Gastroesophageal sphincter (tissue), 4 donors: ENCODE measurements at regions not wholly inside any gene's neighbourhood (a gene's known extent, or its start where the extent isn't known, plus 50 kb on each side); places are given as distances from the start of the nearest gene placed in this dataset.

Experiments used
- ATAC-seq: fragments of 150-250 bp; one replicate; pipeline ENCODE4 v1.9.1; 2016; ENCODE audit warnings: mild to moderate bottlenecking, moderate library complexity
- H3K27ac ChIP-seq, 4 donors: fragments of 200-600 bp; sonication (generic) in 3 of 4; 1 replicate in 3 of 4; 2 replicates in 1 of 4; pipeline ENCODE4 v1.5.1; 2016 to 2019
- H3K27me3 ChIP-seq: fragments of 200-600 bp; sonication (generic); one replicate; pipeline ENCODE4 v1.5.1; 2019
- H3K36me3 ChIP-seq, 2 donors: fragments of 200-600 bp; sonication (generic); one replicate each; pipeline ENCODE4 v1.5.1; 2019; ENCODE audit warnings: control low read depth in 1 of 2
- H3K4me1 ChIP-seq, 3 donors: fragments of 200-600 bp; sonication (generic); 1 replicate in 2 of 3; 2 replicates in 1 of 3; pipeline ENCODE4 v1.5.1; 2016 to 2019; ENCODE audit warnings: control low read depth in 2 of 3
- H3K4me3 ChIP-seq, 2 donors: fragments of 200-600 bp; sonication (generic); one replicate each; pipeline ENCODE4 v1.5.1; 2019; ENCODE audit warnings: mild to moderate bottlenecking in 1 of 2, moderate library complexity in 1 of 2
- H3K9me3 ChIP-seq, 3 donors: fragments of 200-600 bp; sonication (generic); one replicate each; pipeline ENCODE4 v1.5.1; 2017 to 2019; ENCODE audit warnings: control low read depth in 2 of 3
- EP300 ChIP-seq: sonication (generic); formaldehyde crosslinking; IDR thresholded peaks from one replicate; pipeline ENCODE4 v1.6.1; 2017; ENCODE audit warnings: antibody characterized with exemption, mild to moderate bottlenecking
- POLR2A ChIP-seq, 2 donors: fragments of 450-650 bp; IDR thresholded peaks; one replicate each; pipeline ENCODE4 v1.6.1; 2017; ENCODE audit warnings: antibody characterized with exemption in 2 of 2, mild to moderate bottlenecking in 2 of 2, moderate library complexity in 1 of 2
- POLR2AphosphoS5 ChIP-seq: sonication (generic); formaldehyde crosslinking; IDR thresholded peaks from one replicate; pipeline ENCODE4 v1.6.1; 2017; ENCODE audit warnings: antibody characterized with exemption
- WGBS, 2 donors: methylation state at CpG; one replicate each; pipeline ENCODE4 v1.1.5; 2018; ENCODE audit warnings: low coverage in 1 of 2; 5-methylcytosine and 5-hydroxymethylcytosine counted together
- TF ChIP-seq, protein P1 (sequence below), 4 experiments: fragments of 200-600 bp in 2 of 4; fragments of 450-650 bp in 2 of 4; sonication (generic) in 1 of 4; IDR thresholded peaks; one replicate each; pipeline ENCODE4 v1.5.1; 2017 to 2019; ENCODE audit warnings: antibody characterized with exemption in 4 of 4, mild to moderate bottlenecking in 2 of 4, moderate library complexity in 2 of 4

DNA sequence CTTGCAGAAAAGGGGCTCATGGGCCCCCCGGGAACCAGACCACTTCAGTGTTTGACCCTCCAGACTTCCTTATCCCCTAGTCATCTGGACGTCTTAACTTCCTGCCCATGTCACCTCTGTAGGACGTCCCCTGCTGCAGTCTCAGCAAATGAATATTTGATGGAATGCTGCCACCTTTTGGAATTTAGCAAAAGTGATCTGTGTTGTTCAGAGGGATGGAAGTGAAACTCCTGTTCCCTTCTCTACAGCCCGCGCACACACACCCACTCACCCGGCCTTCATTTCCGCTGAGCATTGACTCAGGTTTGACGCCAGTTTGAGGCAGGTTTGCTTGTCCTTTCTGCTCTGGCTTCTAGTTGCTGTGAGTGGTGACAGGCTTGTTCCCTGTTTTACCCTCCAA, 507.2 kb upstream of the EEF2KMT start:
- H3K27me3 ChIP-seq, result peaks cover 19% of the 10 kb centered on the region
- no peak overlapping the region for H3K27ac ChIP-seq
- no peaks in the 10 kb centered on the region for H3K4me1 ChIP-seq
- no peak for ATAC-seq
- TF ChIP-seq EP300, result no peak
- TF ChIP-seq POLR2A (IDR thresholded peaks at IDR 0.05), result no peak
- no peak for TF ChIP-seq POLR2AphosphoS5
- TF ChIP-seq, protein P1, sequence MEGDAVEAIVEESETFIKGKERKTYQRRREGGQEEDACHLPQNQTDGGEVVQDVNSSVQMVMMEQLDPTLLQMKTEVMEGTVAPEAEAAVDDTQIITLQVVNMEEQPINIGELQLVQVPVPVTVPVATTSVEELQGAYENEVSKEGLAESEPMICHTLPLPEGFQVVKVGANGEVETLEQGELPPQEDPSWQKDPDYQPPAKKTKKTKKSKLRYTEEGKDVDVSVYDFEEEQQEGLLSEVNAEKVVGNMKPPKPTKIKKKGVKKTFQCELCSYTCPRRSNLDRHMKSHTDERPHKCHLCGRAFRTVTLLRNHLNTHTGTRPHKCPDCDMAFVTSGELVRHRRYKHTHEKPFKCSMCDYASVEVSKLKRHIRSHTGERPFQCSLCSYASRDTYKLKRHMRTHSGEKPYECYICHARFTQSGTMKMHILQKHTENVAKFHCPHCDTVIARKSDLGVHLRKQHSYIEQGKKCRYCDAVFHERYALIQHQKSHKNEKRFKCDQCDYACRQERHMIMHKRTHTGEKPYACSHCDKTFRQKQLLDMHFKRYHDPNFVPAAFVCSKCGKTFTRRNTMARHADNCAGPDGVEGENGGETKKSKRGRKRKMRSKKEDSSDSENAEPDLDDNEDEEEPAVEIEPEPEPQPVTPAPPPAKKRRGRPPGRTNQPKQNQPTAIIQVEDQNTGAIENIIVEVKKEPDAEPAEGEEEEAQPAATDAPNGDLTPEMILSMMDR (IDR thresholded peaks at IDR 0.05), result no peak
- WGBS, 2 donors, result 41 to 49% methylated on average over 7 to 8 of the region's 8 CpGs
- H3K9me3 ChIP-seq, result peaks cover 0 to 10% (median 0%) of the 10 kb centered on the region in 3 donors
- H3K4me3 ChIP-seq, result no peak overlapping the region
- no peaks in the 10 kb centered on the region for H3K36me3 ChIP-seq

DNA sequence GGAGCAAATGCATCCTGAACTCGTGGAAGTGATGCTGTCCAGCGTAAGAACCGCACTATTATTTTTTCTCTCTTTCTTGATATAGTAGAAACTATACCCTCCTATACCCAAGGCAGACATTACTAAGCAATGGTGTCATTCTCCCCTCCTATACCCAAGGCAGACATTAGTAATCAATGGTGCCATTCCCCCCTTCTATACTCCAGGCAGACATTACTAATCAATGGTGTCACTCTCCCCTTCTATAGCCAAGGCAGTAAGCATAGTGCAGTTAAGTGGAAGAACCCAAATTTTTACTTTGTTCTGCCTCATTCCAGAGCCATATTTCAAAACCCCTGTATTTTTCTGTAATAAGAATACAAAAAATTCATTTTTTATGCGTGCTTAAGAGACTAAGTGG, 506.2 kb upstream of the EEF2KMT start:
- Histone ChIP-seq H3K27ac (no peak overlapping the region), H3K36me3 (no peaks in the 10 kb centered on the region), H3K4me3 (no peak overlapping the region), H3K4me1 (no peaks in the 10 kb centered on the region), H3K27me3 (peaks cover 19% of the 10 kb centered on the region), H3K9me3 (peaks cover 0 to 10% (median 0%) of the 10 kb centered on the region in 3 donors)
- WGBS, 2 donors, result 75 to 80% methylated on average over 1 to 4 of the region's 4 CpGs
- ATAC-seq, result no peak
- TF ChIP-seq EP300 (no peak), POLR2A (IDR thresholded peaks at IDR 0.05) (no peak), POLR2AphosphoS5 (no peak)
- TF ChIP-seq, protein P1 (IDR thresholded peaks at IDR 0.05), result no peak

DNA sequence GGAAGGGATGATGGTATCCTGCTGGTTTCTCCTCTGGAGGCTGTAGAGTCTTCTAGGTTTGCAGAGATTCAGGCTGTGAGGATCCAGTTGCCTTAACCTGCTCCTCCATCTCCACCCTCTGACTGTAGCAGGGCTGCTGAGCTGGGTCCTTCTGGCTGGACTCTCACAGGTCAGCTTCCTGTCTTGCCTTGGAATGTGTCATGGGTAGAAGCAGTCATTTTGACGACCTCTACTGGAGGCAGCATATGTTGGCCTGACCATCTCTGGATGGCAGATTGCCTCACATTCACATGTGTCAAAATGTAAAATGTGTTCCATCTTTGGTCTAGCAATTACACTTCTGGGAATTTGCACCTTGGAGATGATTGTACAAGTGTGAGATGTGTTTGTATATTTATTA, 504.4 kb upstream of the EEF2KMT start:
- TF ChIP-seq EP300, result no peak
- 50 to 80% methylated on average over 1 of the region's 1 CpG for WGBS, 2 donors
- H3K9me3 ChIP-seq, result peaks cover 0 to 10% (median 0%) of the 10 kb centered on the region in 3 donors
- no peak for ATAC-seq
- no peaks in the 10 kb centered on the region for H3K4me1 ChIP-seq
- peaks cover 10% of the 10 kb centered on the region for H3K27me3 ChIP-seq
- no peaks in the 10 kb centered on the region for H3K36me3 ChIP-seq
- no peak overlapping the region for H3K27ac ChIP-seq
- H3K4me3 ChIP-seq, result no peak overlapping the region

DNA sequence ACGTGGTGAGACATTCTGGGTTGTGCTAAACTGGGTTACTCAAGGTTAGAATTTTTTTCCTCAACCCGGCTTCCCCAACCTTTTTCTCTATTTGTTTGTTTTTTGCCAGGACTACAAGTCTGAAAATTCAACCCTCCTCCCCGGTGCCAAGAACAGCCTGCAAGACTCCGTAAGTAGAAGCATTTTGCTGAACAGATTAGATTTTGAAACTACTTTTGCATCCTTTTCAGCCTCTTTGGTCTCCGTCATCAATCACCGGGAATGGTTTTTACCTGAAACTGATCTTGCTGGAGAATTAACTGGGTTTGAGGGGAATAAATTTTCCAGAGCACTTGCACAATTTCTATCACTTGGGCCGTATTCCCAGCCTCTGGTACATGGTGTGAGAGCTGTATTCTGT, 501.2 kb upstream of the EEF2KMT start:
- H3K27me3 ChIP-seq, result no peaks in the 10 kb centered on the region
- WGBS, 2 donors, result 62 to 63% methylated on average over 4 to 7 of the region's 7 CpGs

DNA sequence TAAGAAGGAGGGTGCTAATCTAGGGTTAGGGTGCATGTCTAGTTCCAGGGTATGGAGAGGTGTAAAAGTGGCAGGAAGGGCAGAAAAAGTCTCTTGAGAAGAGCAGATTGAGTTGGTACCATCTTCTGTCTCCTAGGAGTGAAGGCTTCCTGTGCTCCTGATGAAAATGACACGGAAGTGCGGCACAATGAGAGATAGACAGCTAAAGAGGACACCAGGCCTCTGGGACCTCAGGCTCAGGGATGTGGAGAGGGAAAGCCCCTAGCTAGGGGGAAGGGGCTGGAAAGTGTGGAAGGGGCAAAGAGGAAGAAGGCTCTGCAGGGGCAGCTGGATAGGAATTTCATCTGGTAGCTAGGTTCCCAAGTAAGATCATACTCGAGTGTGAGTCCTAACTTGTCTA, 498.3 kb upstream of the EEF2KMT start:
- Histone ChIP-seq H3K4me3 (no peak overlapping the region), H3K27ac (no peak overlapping the region), H3K4me1 (no peaks in the 10 kb centered on the region), H3K27me3 (no peaks in the 10 kb centered on the region), H3K9me3 (peaks cover 0 to 21% (median 0%) of the 10 kb centered on the region in 3 donors), H3K36me3 (no peaks in the 10 kb centered on the region)
- ATAC-seq, result no peak
- WGBS, 2 donors, result 91% methylated on average over 3 of the region's 3 CpGs; no CpG with 5 or more reads in 1 of the 2 donors
- TF ChIP-seq POLR2AphosphoS5 (no peak), EP300 (no peak), POLR2A (IDR thresholded peaks at IDR 0.05) (no peak)
- TF ChIP-seq, protein P1 (IDR thresholded peaks at IDR 0.05), result no peak

More for the DNA sequence above, 501.2 kb upstream of the EEF2KMT start:
- TF ChIP-seq EP300 (no peak), POLR2A (IDR thresholded peaks at IDR 0.05) (no peak), POLR2AphosphoS5 (no peak)
- TF ChIP-seq, protein P1 (IDR thresholded peaks at IDR 0.05), result no peak
- Histone ChIP-seq H3K27ac (no peak overlapping the region), H3K4me1 (no peaks in the 10 kb centered on the region), H3K9me3 (peaks cover 0 to 28% (median 0%) of the 10 kb centered on the region in 3 donors), H3K4me3 (no peak overlapping the region), H3K36me3 (no peaks in the 10 kb centered on the region)
- no peak for ATAC-seq
